Activated effector memory CD4-positive, alpha-beta T cell treated with Interleukin-2 at 50 U/mL for 16 hours (primary cell): ENCODE measurements at regions not wholly inside any gene's neighbourhood (a gene's known extent, or its start where the extent isn't known, plus 50 kb on each side); places are given as distances from the start of the nearest gene placed in this dataset.
"Not testable (repeated sequence)": the region's sequence is repeated elsewhere in the genome, so short reads cannot be mapped to it uniquely, and the experiment has no call there.

Experiments used
- DNase-seq: peaks from one replicate; pipeline ENCODE4 v3.0.0-alpha.2; 2020

DNA sequence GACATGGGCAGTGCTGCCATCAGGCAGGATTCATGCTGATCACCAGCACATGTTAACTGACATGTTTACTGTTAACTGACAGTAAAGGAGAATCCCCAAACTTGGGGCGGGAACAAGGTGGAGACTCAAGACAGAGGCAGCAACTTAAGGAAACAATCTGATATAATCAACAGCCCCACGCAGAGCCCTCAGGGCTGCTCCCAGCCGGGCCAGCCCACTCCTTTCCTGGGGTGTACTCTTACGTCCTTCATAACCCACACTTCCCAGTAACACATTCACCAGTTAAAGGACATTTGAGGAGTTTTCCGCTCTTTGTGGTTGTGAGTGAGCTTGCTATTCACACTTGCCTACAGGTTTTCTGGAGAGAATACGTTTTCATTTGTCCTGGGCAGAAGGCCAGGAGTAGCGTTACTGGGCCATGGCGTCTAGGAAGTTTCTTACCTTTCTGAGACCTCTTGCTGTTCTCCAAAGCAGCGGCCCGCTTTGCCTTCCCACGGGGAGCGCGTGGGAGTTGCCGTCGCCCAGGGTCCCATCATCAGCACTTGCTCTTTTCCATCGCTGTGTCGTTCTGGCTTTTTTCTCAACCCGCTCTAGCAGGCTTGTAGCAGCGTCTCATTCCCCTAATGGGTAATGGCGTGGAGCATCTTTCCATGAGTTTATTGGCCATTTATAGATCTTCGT lies 56.4 kb downstream of the FOXF2 start:
- DNase-seq = no peak

DNA sequence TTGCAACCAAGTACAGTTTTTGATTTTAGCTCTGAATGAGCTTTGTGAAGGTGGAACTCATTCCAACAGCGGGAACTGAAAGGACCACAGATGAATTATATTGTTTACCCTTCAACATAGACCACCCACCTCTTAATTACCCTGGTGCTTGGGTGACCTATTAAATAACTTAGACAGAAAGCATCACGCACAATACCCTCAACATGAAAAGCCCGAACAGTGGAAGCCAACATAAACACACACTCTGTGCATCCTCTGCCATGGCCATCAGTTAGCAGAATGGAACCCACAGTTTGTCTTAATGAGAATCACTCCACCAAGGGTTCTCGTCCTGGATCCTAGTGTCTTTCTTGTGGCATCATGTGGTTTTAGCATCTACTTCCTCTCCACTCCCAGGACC lies 60.5 kb downstream of the FOXF2 start:
- DNase-seq = no peak

DNA sequence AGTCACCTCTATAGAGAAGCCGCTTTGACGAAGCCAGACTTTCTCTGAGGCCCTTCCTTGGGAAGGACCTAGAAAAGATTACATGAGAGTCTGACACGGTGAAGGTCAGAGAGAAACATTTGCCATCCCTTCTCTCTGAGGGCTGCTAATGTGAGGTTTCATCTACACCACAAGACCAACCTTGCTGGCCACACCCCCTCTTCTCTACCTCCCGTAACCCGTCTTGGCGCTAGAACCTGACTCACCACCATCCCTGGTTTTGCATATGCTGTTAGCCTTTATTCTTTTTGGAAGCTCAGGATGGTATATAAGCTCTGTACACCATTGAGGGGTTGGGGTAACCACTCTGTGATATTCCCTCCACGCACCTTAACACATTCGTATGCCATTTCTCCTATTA lies 63.6 kb downstream of the FOXF2 start:
- DNase-seq = no peak

DNA sequence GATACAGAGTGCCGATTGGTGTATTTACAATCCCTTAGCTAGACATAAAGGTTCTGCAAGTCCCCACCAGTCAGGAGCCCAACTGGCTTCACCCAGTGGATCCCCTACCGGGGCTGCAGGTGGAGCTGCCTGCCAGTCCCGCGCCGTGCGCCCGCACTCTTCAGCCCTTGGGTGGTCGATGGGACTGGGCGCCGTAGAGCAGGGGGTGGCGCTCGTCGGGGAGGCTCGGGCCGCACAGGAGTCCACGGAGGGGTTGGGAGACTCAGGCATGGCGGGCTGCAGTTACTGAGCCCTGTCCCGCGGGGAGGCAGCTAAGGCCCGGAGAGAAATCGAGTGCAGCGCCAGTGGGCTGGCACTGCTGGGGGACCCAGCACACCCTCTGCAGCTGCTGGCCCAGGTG lies 67.4 kb downstream of the FOXF2 start:
- DNase-seq = not testable (repeated sequence)

DNA sequence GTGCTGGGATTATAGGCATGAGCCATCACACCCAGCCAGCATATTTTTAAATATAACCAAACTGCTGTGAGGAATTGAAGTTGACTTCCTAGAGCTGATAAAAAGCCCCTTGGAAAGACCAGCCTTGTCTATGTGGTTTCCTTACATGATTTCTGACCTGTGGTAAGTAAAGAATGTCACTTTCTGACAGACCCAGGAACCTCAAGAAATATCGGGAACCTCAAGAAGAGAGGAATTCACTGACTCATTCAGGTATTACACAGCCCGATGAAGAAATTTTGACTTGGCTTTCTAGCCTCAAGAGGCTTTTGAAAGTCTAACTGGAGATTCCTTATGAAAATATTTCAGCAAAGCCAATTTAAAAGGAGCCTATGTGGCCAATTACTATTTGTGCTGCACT lies 71.8 kb downstream of the FOXF2 start:
- DNase-seq = no peak

DNA sequence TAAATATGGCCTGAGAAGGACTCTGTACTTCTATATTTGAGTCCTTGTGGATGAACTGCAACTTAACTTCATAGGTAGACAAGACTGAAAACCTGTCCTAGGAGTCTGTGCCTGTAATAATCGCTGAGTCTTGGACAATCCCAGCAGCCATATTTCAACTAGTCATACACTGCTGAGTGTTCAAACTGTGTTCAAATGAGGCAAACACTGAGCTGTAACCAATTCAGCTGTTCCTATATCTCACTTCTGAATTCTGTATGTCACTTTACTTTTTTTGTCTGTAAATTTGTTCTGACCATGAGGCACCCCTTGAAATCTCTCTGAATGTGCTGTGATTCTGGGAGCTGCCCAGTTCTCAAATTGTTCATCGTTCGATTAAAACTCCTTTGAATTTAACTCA lies 72.4 kb downstream of the FOXF2 start:
- DNase-seq = no peak

DNA sequence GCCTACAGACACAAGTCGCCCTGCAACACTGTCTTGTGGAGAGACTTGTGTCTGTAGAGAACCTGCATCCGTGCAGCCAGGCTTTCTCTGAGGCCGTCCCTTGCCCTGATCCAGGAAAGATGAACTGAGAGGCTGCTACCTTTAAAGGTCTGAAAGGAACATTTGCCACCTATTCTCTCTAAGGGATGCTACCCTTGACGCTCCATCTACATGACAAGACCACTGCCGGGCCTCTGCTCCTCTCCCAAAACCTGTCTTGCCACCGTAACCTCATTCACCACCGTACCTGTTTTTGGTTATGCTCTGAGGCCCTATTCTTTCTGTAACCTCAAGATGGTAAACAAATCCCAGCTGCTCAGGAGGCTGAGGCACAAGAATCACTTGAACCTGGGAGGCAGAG lies 73.9 kb downstream of the FOXF2 start:
- DNase-seq = no peak

DNA sequence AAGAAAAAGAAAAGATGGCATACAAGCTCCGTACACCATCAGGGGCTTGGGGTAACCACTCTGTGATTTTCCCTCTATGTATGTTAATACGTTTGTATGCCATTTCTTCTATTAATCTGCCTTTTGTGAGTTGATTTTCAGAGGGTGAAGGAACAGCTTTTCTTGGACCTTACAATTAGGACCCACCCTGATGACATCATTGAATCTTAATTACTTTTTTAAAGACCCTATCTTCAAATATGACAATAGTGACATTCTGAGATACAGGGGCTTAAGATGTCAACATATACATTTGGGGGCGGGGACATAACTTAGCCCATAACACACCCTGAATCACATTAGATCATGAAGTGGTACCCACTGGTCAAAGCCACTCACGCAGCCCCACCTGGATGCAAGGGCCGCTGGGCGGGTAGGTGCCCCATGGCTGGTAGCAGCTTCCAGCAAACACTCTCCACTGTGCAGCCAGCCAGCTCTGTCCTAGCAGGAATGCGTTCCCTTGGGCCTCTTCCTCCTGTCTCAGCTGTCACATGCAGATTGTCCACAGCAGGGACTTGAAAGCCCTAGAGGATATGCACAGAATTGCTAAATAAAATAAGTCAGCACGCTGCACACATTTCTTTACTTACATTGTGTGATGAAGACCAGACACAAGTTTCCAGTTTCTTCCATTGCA lies 74.5 kb downstream of the FOXF2 start:
- DNase-seq = no peak

DNA sequence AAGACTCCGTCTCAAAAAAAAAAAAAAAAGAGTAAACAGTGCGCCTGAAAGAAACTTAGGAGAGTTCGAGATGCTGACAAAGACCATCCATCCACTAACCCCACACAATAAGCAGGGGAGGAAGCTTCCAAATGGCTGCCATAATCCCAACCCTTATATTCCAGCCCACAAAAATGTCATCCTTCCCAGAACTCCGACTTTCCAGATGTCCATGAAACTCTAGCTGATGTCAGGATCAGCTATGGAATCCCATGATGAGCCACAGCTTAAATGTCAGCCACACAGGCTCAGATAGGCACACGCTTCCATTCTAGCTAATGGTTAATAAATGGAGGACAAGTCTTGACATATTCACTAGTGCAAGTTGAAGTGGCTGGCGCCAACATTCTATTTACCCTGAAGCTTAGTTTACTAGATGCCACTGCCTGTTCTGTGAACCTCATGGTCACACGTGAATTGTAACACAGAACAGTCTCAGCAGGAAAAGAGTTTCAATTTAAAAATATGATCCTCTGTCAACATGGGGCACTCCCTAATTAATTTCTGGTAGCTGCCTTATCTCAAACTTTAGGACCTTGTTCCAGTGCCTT lies 75.5 kb downstream of the FOXF2 start:
- no peak for DNase-seq

DNA sequence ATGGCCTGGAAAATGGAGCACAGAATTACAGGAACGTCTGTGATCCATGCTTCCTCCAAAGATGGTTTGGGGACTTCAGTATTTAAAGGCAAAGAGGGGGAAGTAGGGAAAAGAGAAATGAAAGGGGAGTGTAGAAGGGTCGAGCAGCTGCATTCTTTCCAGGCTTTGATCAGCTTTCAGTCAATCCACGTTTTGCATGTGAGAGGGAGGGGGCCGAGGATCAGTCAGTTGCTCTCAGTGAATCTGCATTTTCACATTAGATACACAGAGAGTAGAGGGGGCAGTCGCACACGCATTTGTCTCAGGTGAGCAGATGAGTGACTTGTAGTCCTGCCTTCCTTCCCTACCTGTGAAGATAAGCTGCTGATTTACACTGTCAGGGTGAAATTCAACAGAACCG lies 78.8 kb downstream of the FOXF2 start:
- DNase-seq = no peak

DNA sequence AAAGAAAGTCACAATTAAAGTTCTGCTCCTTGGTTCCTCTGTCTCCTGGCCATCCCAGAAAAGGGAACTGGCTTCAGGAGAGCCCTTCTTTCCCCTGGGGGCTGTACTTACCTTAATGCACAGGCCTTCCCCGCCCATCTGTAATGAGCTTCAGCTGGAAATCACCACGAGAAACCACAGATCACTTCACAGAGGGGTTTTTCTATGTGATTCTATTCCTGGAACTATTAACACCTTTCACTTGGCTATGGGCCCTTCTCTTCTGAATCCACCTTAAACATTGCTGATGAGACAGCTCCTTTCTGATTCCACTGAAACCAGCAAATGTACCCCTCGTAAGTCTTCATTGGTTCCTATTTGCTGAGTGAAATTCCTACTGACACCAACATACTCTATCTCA lies 80.7 kb downstream of the FOXF2 start:
- no peak for DNase-seq

DNA sequence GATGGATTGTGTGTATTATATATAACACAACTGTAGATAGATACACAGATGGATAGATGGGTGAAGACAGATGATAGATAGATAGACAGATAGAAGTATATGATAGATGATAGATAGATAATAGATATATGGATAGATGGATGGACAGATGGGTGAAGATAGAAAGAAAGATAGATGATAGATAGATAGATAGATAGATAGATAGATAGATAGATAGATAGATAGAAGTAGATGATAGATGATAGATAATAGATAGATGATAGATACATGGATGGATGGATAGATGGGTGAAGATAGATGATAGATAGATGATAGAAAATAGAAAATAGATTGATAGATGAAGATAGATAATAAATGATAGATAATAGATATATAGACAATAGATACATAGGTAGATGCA lies 83.3 kb downstream of the FOXF2 start:
- DNase-seq = no peak

DNA sequence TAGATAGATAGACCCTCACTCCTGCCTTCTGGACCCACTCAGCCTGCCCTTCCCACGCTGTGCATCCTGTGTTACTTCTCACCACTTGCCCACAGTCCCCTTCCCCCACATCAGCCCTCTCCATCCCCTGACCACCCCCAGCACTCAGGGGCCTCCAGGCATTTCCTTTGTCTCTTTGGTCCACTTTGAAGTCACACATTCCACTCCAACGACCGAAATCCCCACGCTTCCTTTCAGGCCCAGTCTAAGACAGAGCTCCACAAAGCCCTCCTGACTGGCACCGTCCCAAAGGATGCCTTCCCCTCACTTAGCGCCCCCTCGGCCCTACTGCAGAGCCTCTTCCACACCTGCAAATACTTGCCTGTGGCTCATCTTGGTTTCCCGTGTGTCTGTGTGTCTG lies 83.8 kb downstream of the FOXF2 start:
- no peak for DNase-seq

DNA sequence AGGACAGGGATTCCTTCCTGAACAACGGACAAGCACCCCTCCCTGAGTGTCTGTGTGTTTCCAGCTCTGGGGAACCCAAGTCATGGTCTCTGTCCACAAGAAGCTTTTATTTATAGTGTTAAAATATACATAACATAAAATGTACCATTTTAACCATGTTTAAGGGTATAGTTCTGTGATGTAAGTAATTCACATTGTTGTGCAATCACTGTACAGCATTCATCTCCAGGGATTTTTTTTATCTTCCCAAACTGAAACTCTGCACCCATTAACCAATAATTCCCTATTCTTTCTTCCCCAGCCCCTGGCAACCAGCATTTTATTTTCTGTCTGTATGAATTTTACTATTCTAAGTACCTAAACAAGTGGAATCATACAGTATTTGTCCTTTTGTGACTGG lies 84.2 kb downstream of the FOXF2 start:
- DNase-seq = no peak

DNA sequence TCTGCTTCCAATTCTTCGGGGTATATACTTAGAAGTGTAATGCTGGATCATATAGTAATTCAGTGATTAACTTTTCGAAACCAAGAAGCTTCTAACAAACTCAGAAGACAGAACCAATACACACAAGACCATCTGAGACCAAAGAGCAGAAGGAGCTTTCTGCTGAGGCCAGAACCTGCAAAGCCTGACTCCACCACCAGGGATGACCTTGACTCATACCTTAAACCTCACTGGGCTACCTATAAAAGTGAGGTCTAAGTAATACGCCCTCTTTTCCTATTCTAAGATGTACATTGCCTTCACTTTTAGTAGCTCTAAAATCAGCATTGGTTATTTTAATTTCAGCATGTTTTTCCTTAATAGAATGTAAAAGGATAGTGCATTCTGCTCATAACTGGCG lies 84.8 kb downstream of the FOXF2 start:
- DNase-seq = no peak

DNA sequence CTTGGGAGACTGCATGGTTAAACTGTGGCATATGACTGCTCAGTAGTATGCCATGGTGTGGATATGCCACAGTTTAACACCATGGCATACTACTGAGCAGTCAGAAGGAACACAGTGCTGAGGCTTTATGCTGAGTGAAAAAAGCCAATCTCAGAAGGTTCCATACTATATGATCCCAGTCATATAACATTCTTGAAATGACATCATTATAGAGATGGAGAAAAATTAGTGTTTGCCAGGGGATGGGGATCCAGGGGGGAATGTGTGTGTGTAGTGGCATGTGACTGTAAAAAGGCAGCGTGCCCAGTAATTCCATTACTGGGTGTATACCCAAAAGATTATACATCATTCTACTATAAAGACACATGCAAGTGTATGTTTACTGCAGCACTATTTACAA lies 85.8 kb downstream of the FOXF2 start:
- DNase-seq = no peak

DNA sequence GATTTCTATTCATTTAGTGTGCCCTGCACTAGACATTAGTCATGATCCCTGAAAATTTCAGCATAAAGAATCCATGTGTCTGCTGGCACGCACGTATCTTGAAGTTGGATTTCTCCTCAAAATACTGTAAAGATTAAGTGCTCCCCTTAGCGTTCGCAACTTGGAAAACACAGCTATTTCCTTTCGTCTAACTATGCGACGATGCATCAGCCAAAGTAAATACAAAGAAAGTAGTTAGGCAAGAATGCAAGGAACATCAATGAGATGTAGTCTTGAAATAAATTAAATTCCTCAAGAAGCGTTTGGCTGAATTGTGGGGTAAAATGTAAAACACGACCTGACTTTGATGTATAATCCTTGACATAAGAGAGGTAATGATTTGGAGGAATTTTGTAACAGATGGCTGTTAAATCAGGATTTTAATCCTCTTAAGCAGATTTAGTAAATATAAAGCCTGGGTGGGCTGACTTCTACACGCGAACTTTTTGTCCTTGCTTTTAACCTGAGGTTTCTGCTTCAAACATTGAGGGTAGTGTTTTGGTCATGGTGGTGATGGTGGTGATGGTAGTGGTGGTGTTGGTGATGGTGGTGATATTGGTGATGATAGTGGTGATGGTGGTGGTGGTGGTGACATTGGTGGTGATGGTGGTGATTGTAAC lies 88.2 kb downstream of the FOXF2 start:
- no peak for DNase-seq

DNA sequence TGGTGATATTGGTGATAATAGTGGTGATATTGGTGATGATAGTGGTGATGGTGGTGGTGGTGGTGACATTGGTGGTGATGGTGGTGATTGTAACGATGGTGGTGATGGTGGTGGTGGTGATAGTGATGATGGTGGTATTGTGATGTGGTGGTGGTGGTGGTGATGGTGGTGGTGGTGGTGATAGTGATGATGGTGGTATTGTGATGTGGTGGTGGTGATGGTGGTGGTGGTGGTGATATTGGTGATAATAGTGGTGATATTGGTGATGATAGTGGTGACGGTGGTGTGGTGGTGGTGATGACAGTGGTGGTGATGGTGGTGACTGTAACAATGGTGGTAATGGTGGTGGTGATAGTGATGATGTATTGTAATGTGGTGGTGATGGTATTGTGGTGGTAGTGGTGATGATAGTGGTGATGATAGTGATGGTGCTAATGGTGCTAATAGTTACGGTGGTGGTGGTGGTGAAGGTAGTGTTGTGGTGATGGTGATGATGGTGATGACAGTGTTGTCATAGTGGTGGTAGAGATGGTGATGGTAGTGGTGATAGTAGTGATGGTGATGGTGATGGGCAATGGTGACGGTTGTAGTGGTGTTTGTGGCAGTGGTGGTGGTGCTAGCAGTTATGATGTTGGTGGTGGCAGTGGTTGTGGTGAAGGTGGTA lies 88.9 kb downstream of the FOXF2 start:
- DNase-seq = not testable (repeated sequence)

DNA sequence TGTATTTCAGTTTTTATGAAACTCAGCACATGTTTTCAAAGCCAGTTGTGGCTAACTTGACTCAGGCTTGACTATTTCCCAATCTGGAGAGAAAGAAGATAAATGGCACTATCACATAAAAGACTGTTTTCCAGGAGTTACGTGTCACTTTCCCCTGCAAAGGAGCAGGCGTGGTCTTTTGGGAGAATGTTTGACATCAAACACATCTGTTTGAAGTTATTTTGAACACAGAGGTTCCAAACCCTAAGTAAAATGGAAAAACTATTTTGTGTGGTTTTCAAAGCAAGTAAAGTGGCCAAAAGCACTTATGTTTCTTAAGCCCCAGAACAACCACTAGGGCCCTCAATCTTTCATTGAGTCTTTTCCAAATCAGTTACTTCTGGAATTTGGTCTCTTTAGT lies 89.7 kb downstream of the FOXF2 start:
- no peak for DNase-seq

DNA sequence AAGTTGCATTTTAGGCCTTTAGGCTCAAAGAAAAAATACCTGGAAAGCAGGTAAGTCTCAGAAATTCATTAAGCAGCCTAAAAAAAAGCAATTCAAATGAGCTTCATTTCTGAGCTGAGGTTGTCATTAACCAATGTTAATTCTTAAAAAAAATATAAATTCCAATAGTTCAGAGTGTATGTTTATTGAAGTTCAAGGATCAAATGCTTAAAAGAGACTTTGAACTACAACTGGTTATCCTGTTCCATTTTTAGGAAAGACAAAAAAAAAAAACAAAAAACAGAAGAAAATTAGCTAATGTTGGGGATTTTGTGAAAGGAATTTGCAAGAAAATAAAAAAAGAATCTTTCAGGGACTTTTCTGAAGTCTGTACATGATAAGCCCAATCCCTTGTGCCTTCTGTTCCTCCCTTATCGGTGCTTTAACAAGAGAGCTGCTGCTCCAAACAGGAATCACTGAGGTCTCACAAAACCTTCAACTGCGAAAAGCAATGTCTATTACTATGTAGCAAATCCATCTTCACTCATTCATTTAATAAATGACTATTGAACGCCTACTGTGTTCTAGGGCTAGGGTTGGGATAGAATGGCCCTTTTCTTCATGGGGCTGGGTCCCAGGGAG lies 90.3 kb downstream of the FOXF2 start:
- DNase-seq = no peak

DNA sequence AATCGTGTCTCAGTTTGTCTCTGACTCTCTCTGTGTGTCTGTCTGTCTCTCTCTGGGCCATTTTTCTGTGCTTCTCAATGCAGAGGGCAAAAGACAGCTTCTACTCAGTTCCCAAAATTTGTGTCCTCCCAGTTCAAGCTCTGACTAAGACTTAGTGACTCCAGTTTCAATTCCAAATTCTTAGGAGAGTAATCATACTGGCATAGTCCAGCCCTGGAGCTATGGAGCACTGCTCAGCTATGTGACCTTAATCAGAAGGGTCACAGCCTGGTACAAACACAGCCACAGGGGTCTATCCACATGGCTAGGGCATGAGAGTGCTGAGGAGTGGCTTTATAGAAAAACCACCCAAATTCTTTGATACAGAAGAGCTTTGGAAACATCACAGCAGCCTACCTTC lies 91.9 kb downstream of the FOXF2 start:
- DNase-seq = no peak

DNA sequence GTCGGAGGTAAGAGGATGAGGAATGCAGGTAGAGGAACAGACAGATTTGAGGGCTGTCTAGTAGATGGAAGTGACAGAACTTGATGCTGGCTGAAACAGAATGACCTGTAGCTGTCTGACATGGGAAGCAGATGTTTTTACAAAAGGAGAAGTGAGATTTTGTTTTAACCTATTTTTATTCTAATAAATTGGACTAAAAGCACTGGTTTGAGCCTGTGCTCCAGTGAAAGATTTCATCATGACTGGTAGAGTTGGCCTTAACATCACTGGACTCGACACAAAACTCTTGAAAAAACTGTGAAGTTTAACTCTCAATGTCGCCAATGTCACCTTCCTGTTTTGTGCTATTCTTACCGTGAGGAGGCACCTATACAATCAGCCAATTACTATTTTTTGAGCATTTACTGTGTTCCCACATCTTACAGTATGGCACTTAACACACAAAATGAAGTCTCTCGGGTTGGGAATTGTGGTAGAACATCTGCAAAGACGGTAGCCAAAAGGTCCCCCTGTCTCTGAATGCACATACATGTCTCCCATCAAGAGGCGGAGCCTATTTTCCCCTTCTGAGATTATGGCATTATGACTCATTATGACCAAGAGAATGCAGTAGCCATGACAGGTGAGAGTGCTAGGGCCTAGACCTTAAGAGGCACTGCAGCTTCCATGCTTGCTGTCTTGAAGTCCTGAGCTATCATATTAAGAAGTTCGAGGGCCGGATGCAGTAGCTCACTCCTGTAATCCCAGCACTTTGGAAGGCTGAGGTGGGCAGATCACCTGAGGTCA lies 93.2 kb downstream of the FOXF2 start:
- DNase-seq = no peak
